ENCODE measurements at regions not wholly inside any gene's neighbourhood (a gene's known extent, or its start where the extent isn't known, plus 50 kb on each side); places are given as distances from the start of the nearest gene placed in this dataset.

DNA sequence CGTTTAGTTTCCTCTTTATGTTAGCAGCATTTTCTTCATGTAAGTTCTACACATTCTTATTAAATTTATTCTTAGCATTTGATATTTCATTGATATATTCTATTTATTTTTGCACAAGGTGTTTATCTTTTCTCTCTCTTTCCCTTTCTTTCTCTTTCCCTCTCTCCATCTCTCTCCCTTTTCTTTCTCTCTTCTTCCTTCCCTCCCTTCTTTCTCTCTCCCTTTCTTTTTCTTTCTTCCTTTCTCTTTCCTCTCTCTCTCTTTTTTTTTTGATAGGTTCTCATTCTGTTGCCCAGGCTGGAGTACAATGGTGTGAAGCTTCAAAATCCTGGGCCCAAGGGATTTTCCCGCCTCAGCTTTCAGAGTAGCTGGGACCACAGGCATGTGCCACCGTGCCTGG is 176.4 kb downstream of the AXIN2 start:
- TF ChIP-seq EP300 (IDR thresholded peaks at IDR 0.05) (no peak), POLR2A (IDR thresholded peaks at IDR 0.05) (no peak)
- TF ChIP-seq, protein P1, sequence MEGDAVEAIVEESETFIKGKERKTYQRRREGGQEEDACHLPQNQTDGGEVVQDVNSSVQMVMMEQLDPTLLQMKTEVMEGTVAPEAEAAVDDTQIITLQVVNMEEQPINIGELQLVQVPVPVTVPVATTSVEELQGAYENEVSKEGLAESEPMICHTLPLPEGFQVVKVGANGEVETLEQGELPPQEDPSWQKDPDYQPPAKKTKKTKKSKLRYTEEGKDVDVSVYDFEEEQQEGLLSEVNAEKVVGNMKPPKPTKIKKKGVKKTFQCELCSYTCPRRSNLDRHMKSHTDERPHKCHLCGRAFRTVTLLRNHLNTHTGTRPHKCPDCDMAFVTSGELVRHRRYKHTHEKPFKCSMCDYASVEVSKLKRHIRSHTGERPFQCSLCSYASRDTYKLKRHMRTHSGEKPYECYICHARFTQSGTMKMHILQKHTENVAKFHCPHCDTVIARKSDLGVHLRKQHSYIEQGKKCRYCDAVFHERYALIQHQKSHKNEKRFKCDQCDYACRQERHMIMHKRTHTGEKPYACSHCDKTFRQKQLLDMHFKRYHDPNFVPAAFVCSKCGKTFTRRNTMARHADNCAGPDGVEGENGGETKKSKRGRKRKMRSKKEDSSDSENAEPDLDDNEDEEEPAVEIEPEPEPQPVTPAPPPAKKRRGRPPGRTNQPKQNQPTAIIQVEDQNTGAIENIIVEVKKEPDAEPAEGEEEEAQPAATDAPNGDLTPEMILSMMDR (IDR thresholded peaks at IDR 0.05) = no peak
- H3K36me3 ChIP-seq = no peaks in the 10 kb centered on the region
- H3K4me1 ChIP-seq (ENCODE audit: insufficient read depth) = no peaks in the 10 kb centered on the region
- no peak overlapping the region for H3K27ac ChIP-seq
- H3K4me3 ChIP-seq = no peak overlapping the region
- WGBS, 3 donors = 82 to 91% (median 84%) methylated on average over 3 of the region's 3 CpGs
- intact Hi-C loops (cut with DNase I) = no loop called here
- no peak for DNase-seq
- no peaks in the 10 kb centered on the region for H3K27me3 ChIP-seq
- H3K9me3 ChIP-seq = no peaks in the 10 kb centered on the region

- H3K27me3 ChIP-seq = no peaks in the 10 kb centered on the region
- no peak overlapping the region for H3K4me3 ChIP-seq
- intact Hi-C loops (cut with DNase I) = no loop called here
- H3K4me1 ChIP-seq (ENCODE audit: insufficient read depth) = no peaks in the 10 kb centered on the region
- 85 to 92% (median 90%) methylated on average over 3 of the region's 3 CpGs for whole genome bisulfite sequencing, 3 donors
- no peaks in the 10 kb centered on the region for H3K36me3 ChIP-seq
- no peak for DNase-seq
- no peak for TF ChIP-seq POLR2A (IDR thresholded peaks at IDR 0.05)
- TF ChIP-seq, protein P1 (IDR thresholded peaks at IDR 0.05) = no peak
- TF ChIP-seq EP300 (IDR thresholded peaks at IDR 0.05) = no peak
- no peaks in the 10 kb centered on the region for H3K9me3 ChIP-seq
- no peak overlapping the region for H3K27ac ChIP-seq
These were observed 180.3 kb downstream of the AXIN2 start for GRCh38 chr17:65381152-65381551.

DNA sequence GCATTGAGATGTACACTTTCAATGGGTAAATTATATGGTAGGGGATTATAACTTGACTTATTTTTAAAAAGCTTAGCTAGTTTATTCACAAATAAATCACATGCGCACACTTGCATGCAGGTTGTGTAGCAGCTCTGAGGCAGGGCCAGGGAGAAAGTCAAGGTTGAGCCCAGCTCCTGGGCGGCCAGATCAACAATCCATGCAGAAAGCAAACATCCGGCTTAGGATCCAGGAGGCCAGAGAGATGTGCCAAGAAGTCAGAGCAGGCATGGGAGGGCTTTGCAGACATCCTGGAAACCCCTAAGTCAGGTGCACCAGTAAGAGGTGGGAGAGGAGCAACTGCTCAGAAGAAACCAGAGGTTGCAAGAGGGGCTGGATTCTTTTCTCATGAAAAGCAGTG is 186.5 kb downstream of the AXIN2 start:
- intact Hi-C loops (cut with DNase I) = no loop called here
- Histone ChIP-seq H3K4me1 (ENCODE audit: insufficient read depth) (no peaks in the 10 kb centered on the region), H3K4me3 (no peak overlapping the region), H3K36me3 (no peaks in the 10 kb centered on the region), H3K9me3 (no peaks in the 10 kb centered on the region), H3K27me3 (no peaks in the 10 kb centered on the region), H3K27ac (no peak overlapping the region)
- TF ChIP-seq, protein P1 (IDR thresholded peaks at IDR 0.05) = no peak
- TF ChIP-seq EP300 (IDR thresholded peaks at IDR 0.05) (no peak), POLR2A (IDR thresholded peaks at IDR 0.05) (no peak)
- 42 to 67% (median 53%) methylated on average over 3 of the region's 3 CpGs for WGBS, 3 donors
- DNase-seq = no peak

GRCh38 chr17:65371702-65372101 is 189.7 kb downstream of the AXIN2 start:
- Histone ChIP-seq H3K27me3 (no peaks in the 10 kb centered on the region), H3K4me1 (ENCODE audit: insufficient read depth) (no peaks in the 10 kb centered on the region), H3K4me3 (no peak overlapping the region), H3K27ac (no peak overlapping the region), H3K9me3 (no peaks in the 10 kb centered on the region), H3K36me3 (no peaks in the 10 kb centered on the region)
- WGBS, 3 donors = 59 to 73% (median 68%) methylated on average over 2 of the region's 2 CpGs
- TF ChIP-seq, protein P1 (IDR thresholded peaks at IDR 0.05) = no peak
- no peak for TF ChIP-seq POLR2A (IDR thresholded peaks at IDR 0.05)
- no peak for TF ChIP-seq EP300 (IDR thresholded peaks at IDR 0.05)
- DNase-seq = no peak
- intact Hi-C loops (cut with DNase I) = no loop called here

All from ovary (tissue), 7 donors.